Gastroesophageal sphincter (tissue), 3 donors: ENCODE measurements at regions not wholly inside any gene's neighbourhood (a gene's known extent, or its start where the extent isn't known, plus 50 kb on each side); places are given as distances from the start of the nearest gene placed in this dataset.

Experiments
- CTCF ChIP-seq, 4 experiments: fragments of 200-600 bp in 2 of 4; fragments of 450-650 bp in 2 of 4; sonication (generic) in 1 of 4; IDR thresholded peaks; one replicate each; pipeline ENCODE4 v1.5.1; 2017 to 2019; ENCODE audit warnings: antibody characterized with exemption in 4 of 4, mild to moderate bottlenecking in 2 of 4, moderate library complexity in 2 of 4
- EP300 ChIP-seq: sonication (generic); formaldehyde crosslinking; IDR thresholded peaks from one replicate; pipeline ENCODE4 v1.6.1; 2017; ENCODE audit warnings: antibody characterized with exemption, mild to moderate bottlenecking
- POLR2A ChIP-seq, 2 donors: fragments of 450-650 bp; IDR thresholded peaks; one replicate each; pipeline ENCODE4 v1.6.1; 2017; ENCODE audit warnings: antibody characterized with exemption in 2 of 2, mild to moderate bottlenecking in 2 of 2, moderate library complexity in 1 of 2
- POLR2AphosphoS5 ChIP-seq: sonication (generic); formaldehyde crosslinking; IDR thresholded peaks from one replicate; pipeline ENCODE4 v1.6.1; 2017; ENCODE audit warnings: antibody characterized with exemption

GRCh38 chrX:7606039-7606652 lies 236.8 kb upstream of the VCX start:
- no peak for TF ChIP-seq EP300
- no peak for TF ChIP-seq CTCF (IDR thresholded peaks at IDR 0.05)
- no peak for TF ChIP-seq POLR2A (IDR thresholded peaks at IDR 0.05)
- TF ChIP-seq POLR2AphosphoS5 = no peak
